A549 (cell line): ENCODE measurements at regions not wholly inside any gene's neighbourhood (a gene's known extent, or its start where the extent isn't known, plus 50 kb on each side); places are given as distances from the start of the nearest gene placed in this dataset.

ENCODE experiments used
- CBX2 ChIP-seq: fragments of 200-600 bp; sonication (generic); IDR thresholded peaks from 2 replicates; pipeline ENCODE4 v1.6.1; 2016; ENCODE audit warnings: low read depth, mild to moderate bottlenecking, borderline replicate concordance
- CHD2 ChIP-seq: fragments of 150-350 bp; IDR thresholded peaks from 2 replicates; pipeline ENCODE4 v1.6.1; 2014; ENCODE audit warnings: low read length; ENCODE audit not compliant: partially characterized antibody
- EP300 ChIP-seq, 2 experiments: fragments of >200 bp; sonication (Bioruptor Twin); formaldehyde crosslinking; IDR thresholded peaks; 2 replicates in 1 of 2; 3 replicates in 1 of 2; pipeline ENCODE4 v1.6.1; 2016 to 2017
- HDAC2 ChIP-seq: fragments of 200-600 bp; sonication (generic); IDR thresholded peaks from 2 replicates; pipeline ENCODE4 v1.6.1; 2016
- MAZ ChIP-seq: fragments of 150-350 bp; IDR thresholded peaks from 2 replicates; pipeline ENCODE4 v1.6.1; 2014; ENCODE audit warnings: antibody characterized with exemption, low read depth, low read length, borderline replicate concordance
- POLR2A ChIP-seq: IDR thresholded peaks from 2 replicates; pipeline ENCODE4 v1.6.1; 2012; ENCODE audit warnings: mild to moderate bottlenecking, low read length
- RAD21 ChIP-seq, 2 experiments: fragments of >200 bp in 1 of 2; sonication (Bioruptor Twin) in 1 of 2; formaldehyde crosslinking in 1 of 2; IDR thresholded peaks in 1 of 2; conservative IDR thresholded peaks in 1 of 2; 2 replicates in 1 of 2; 3 replicates in 1 of 2; pipeline ENCODE4 v1.6.1; 2012 to 2018; ENCODE audit warnings: inconsistent platforms in 1 of 2
- TF ChIP-seq, protein P1 (sequence below): fragments of 200-600 bp; sonication (generic); IDR thresholded peaks from 2 replicates; pipeline ENCODE4 v1.6.1; 2016; ENCODE audit warnings: antibody characterized with exemption, mild to moderate bottlenecking, moderate library complexity
- TF ChIP-seq, protein P2 (sequence below): fragments of 150-350 bp; IDR thresholded peaks from 2 replicates; pipeline ENCODE4 v1.6.1; 2014; ENCODE audit warnings: low read depth, mild to moderate bottlenecking, low read length
- TF ChIP-seq, protein P3 (sequence below): fragments of >200 bp; sonication (Bioruptor Twin); formaldehyde crosslinking; IDR thresholded peaks from 3 replicates; pipeline ENCODE4 v1.5.1; 2016
- TF ChIP-seq, protein P4 (sequence below): fragments of >200 bp; sonication (Bioruptor Twin); formaldehyde crosslinking; IDR thresholded peaks from 2 replicates; pipeline ENCODE4 v1.6.1; 2016

DNA sequence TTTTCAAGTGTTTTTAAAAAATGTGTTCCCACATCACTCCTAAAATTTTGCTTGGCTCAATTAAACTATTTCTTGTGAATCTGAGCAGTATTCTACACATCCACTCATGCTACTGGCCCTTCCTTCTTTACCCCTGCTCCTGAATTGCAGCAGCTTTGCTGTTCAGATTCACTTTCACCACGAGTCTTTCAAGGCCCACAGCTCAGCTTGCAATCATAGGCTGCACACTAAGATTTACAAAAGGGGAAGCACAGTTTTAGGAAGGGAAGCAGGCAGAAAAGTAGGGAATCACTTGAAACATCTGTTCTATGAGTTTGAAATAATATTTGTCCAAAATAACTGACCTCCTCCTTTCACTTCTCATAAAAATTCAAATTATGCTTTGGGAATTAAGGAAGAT, 70.9 kb upstream of the EDEM3 start:
- TF ChIP-seq CHD2 (no peak), POLR2A (no peak), CBX2 (no peak), MAZ (no peak), EP300 (IDR thresholded peaks at IDR 0.05) (no peak), RAD21 (conservative IDR thresholded peaks at IDR 0.05 in 1 of 2, IDR thresholded peaks at IDR 0.05 in 1 of 2) (no peak), HDAC2 (no peak)
- TF ChIP-seq, protein P1, sequence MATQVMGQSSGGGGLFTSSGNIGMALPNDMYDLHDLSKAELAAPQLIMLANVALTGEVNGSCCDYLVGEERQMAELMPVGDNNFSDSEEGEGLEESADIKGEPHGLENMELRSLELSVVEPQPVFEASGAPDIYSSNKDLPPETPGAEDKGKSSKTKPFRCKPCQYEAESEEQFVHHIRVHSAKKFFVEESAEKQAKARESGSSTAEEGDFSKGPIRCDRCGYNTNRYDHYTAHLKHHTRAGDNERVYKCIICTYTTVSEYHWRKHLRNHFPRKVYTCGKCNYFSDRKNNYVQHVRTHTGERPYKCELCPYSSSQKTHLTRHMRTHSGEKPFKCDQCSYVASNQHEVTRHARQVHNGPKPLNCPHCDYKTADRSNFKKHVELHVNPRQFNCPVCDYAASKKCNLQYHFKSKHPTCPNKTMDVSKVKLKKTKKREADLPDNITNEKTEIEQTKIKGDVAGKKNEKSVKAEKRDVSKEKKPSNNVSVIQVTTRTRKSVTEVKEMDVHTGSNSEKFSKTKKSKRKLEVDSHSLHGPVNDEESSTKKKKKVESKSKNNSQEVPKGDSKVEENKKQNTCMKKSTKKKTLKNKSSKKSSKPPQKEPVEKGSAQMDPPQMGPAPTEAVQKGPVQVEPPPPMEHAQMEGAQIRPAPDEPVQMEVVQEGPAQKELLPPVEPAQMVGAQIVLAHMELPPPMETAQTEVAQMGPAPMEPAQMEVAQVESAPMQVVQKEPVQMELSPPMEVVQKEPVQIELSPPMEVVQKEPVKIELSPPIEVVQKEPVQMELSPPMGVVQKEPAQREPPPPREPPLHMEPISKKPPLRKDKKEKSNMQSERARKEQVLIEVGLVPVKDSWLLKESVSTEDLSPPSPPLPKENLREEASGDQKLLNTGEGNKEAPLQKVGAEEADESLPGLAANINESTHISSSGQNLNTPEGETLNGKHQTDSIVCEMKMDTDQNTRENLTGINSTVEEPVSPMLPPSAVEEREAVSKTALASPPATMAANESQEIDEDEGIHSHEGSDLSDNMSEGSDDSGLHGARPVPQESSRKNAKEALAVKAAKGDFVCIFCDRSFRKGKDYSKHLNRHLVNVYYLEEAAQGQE: no peak
- TF ChIP-seq, protein P2, sequence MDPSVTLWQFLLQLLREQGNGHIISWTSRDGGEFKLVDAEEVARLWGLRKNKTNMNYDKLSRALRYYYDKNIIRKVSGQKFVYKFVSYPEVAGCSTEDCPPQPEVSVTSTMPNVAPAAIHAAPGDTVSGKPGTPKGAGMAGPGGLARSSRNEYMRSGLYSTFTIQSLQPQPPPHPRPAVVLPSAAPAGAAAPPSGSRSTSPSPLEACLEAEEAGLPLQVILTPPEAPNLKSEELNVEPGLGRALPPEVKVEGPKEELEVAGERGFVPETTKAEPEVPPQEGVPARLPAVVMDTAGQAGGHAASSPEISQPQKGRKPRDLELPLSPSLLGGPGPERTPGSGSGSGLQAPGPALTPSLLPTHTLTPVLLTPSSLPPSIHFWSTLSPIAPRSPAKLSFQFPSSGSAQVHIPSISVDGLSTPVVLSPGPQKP: no peak
- TF ChIP-seq, protein P3, sequence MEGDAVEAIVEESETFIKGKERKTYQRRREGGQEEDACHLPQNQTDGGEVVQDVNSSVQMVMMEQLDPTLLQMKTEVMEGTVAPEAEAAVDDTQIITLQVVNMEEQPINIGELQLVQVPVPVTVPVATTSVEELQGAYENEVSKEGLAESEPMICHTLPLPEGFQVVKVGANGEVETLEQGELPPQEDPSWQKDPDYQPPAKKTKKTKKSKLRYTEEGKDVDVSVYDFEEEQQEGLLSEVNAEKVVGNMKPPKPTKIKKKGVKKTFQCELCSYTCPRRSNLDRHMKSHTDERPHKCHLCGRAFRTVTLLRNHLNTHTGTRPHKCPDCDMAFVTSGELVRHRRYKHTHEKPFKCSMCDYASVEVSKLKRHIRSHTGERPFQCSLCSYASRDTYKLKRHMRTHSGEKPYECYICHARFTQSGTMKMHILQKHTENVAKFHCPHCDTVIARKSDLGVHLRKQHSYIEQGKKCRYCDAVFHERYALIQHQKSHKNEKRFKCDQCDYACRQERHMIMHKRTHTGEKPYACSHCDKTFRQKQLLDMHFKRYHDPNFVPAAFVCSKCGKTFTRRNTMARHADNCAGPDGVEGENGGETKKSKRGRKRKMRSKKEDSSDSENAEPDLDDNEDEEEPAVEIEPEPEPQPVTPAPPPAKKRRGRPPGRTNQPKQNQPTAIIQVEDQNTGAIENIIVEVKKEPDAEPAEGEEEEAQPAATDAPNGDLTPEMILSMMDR: no peak
- TF ChIP-seq, protein P4, sequence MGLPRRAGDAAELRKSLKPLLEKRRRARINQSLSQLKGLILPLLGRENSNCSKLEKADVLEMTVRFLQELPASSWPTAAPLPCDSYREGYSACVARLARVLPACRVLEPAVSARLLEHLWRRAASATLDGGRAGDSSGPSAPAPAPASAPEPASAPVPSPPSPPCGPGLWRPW: no peak
